Embryonic facial prominence (tissue), 1 donor: ENCODE measurements at regions not wholly inside any gene's neighbourhood (a gene's known extent, or its start where the extent isn't known, plus 50 kb on each side); places are given as distances from the start of the nearest gene placed in this dataset.

Experiments
- DNase-seq: peaks from one replicate; pipeline ENCODE4 v3.0.0-alpha.2; 2016; ENCODE audit errors: extremely low spot score

- no peak for DNase-seq
Measured at GRCh38 chr6:163667372-163668060, 253.0 kb downstream of the QKI start.

- no peak for DNase-seq
Measured at GRCh38 chr6:163665464-163665863, 250.9 kb downstream of the QKI start.

GRCh38 chr6:163663575-163663974 lies 249.1 kb downstream of the QKI start:
- DNase-seq: no peak

- no peak for DNase-seq
Measured at GRCh38 chr6:163662604-163663225, 248.2 kb downstream of the QKI start.

- no peak for DNase-seq
Measured at GRCh38 chr6:163661272-163661671, 246.8 kb downstream of the QKI start.

GRCh38 chr6:163659803-163660202 lies 245.3 kb downstream of the QKI start:
- DNase-seq: no peak

- DNase-seq: no peak
Measured at GRCh38 chr6:163655217-163656121, 241.0 kb downstream of the QKI start.

- no peak for DNase-seq
Measured at GRCh38 chr6:163651915-163652668, 237.6 kb downstream of the QKI start.

- DNase-seq: no peak
Measured at GRCh38 chr6:163651426-163651825, 236.9 kb downstream of the QKI start.

GRCh38 chr6:163648868-163649267 lies 234.3 kb downstream of the QKI start:
- DNase-seq: no peak

GRCh38 chr6:163647624-163648023 lies 233.1 kb downstream of the QKI start:
- DNase-seq: no peak

- DNase-seq: no peak
Measured at GRCh38 chr6:163646866-163647265, 232.3 kb downstream of the QKI start.

- DNase-seq: no peak
Measured at GRCh38 chr6:163646133-163646532, 231.6 kb downstream of the QKI start.

GRCh38 chr6:163645560-163645959 lies 231.0 kb downstream of the QKI start:
- no peak for DNase-seq

GRCh38 chr6:163643866-163644265 lies 229.3 kb downstream of the QKI start:
- no peak for DNase-seq

GRCh38 chr6:163641706-163642105 lies 227.2 kb downstream of the QKI start:
- DNase-seq: no peak

GRCh38 chr6:163640641-163641040 lies 226.1 kb downstream of the QKI start:
- no peak for DNase-seq

GRCh38 chr6:163637524-163637923 lies 223.0 kb downstream of the QKI start:
- no peak for DNase-seq

- no peak for DNase-seq
Measured at GRCh38 chr6:163635731-163636364, 221.3 kb downstream of the QKI start.

GRCh38 chr6:163635315-163635714 lies 220.8 kb downstream of the QKI start:
- DNase-seq: no peak
